Testis (tissue), 2 donors: ENCODE measurements at regions not wholly inside any gene's neighbourhood (a gene's known extent, or its start where the extent isn't known, plus 50 kb on each side); places are given as distances from the start of the nearest gene placed in this dataset.

Experiments used
- DNase-seq: peaks from one replicate; pipeline ENCODE4 v3.0.0-alpha.2; 2019
- H3K27ac ChIP-seq, 2 donors: fragments of 200-600 bp; sonication (generic); one replicate each; pipeline ENCODE4 v1.5.1; 2019
- H3K27me3 ChIP-seq: fragments of 200-600 bp; sonication (generic); one replicate; pipeline ENCODE4 v1.5.1; 2019
- H3K36me3 ChIP-seq: fragments of 200-600 bp; sonication (generic); one replicate; pipeline ENCODE4 v1.5.1; 2017; ENCODE audit warnings: low read depth; ENCODE audit errors: missing control alignments
- H3K4me1 ChIP-seq: fragments of 200-600 bp; sonication (generic); one replicate; pipeline ENCODE4 v1.5.1; 2019
- H3K4me3 ChIP-seq, 2 donors: fragments of 200-600 bp; sonication (generic); one replicate each; pipeline ENCODE4 v1.5.1; 2017 to 2019
- H3K9me3 ChIP-seq: fragments of 200-600 bp; sonication (generic); one replicate; pipeline ENCODE4 v1.5.1; 2017
- POLR2A ChIP-seq: fragments of 450-650 bp; IDR thresholded peaks from one replicate; pipeline ENCODE4 v1.6.1; 2017; ENCODE audit warnings: antibody characterized with exemption, mild to moderate bottlenecking, moderate library complexity
- WGBS, 2 donors: methylation state at CpG; one replicate each; pipeline ENCODE4 v1.1.5; 2018; 5-methylcytosine and 5-hydroxymethylcytosine counted together
- intact Hi-C: fragments of 100-400 bp; cut with DNase I; formaldehyde crosslinking; loops from one replicate; pipeline ENCODE4 v1.15.1; 2023; ENCODE audit warnings: low total_unique reads
- small RNA-seq, 2 donors: library from RNA; depleted of rRNA; stranded (forward); fragments of <200 nt; gene quantifications; one replicate each; pipeline ENCODE3, GENCODE V24; 2016
- TF ChIP-seq, protein P1 (sequence below), 3 experiments: fragments of 450-650 bp in 2 of 3; fragments of 200-600 bp in 1 of 3; sonication (generic) in 1 of 3; IDR thresholded peaks; one replicate each; pipeline ENCODE4 v1.5.1; 2016 to 2019; ENCODE audit warnings: antibody characterized with exemption in 3 of 3, mild to moderate bottlenecking in 2 of 3, moderate library complexity in 1 of 3

DNA sequence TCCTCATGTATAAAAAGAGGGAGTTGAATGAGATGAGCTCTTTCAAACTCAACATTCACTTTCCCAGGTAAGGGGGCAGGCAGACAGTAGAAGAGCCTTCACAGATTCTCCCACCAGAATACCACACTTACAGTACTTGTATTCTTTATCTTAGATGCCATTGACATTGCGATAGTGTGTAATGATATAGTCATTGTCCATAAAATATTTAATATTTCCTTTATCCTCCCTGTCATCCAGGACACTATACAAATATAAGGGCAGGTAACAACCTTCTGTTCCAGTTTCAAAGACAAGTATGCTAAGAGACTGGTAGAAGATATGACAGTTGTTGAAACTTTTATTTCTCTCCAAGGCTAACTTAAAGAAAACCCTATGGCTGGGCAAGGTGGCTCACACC is 56.5 kb upstream of the MTF2 start:
- Histone ChIP-seq H3K27ac (no peak overlapping the region), H3K4me3 (no peak overlapping the region), H3K9me3 (no peaks in the 10 kb centered on the region), H3K4me1 (no peaks in the 10 kb centered on the region), H3K27me3 (no peaks in the 10 kb centered on the region), H3K36me3 (no peaks in the 10 kb centered on the region)
- intact Hi-C loops = no loop called here
- WGBS, 2 donors = 74 to 87% methylated on average over 1 of the region's 1 CpG
- TF ChIP-seq, protein P1, sequence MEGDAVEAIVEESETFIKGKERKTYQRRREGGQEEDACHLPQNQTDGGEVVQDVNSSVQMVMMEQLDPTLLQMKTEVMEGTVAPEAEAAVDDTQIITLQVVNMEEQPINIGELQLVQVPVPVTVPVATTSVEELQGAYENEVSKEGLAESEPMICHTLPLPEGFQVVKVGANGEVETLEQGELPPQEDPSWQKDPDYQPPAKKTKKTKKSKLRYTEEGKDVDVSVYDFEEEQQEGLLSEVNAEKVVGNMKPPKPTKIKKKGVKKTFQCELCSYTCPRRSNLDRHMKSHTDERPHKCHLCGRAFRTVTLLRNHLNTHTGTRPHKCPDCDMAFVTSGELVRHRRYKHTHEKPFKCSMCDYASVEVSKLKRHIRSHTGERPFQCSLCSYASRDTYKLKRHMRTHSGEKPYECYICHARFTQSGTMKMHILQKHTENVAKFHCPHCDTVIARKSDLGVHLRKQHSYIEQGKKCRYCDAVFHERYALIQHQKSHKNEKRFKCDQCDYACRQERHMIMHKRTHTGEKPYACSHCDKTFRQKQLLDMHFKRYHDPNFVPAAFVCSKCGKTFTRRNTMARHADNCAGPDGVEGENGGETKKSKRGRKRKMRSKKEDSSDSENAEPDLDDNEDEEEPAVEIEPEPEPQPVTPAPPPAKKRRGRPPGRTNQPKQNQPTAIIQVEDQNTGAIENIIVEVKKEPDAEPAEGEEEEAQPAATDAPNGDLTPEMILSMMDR (IDR thresholded peaks at IDR 0.05) = no peak
- no peak for TF ChIP-seq POLR2A
- no peak for DNase-seq

DNA sequence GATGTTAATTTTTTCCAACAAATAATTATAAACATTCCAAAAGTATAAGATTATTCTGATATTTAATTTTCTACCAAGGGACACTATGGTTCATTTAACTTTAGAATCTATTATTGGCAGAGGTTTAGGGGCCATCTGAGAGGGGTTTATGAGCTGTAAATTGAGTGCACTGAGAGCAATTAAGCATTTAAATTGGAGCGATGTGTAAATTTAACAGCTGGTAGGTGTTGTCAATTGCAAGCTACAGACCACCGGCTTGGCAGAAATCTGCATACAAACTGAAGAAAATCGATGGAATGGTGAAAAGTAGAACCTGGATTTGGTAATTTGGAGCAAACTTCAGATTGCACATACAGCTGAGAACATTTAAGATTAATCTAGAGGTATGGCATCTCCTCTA is 55.8 kb upstream of the MTF2 start:
- TF ChIP-seq, protein P1 (IDR thresholded peaks at IDR 0.05) = no peak
- TF ChIP-seq POLR2A = no peak
- Histone ChIP-seq H3K4me3 (no peak overlapping the region), H3K4me1 (no peaks in the 10 kb centered on the region), H3K9me3 (no peaks in the 10 kb centered on the region), H3K27ac (no peak overlapping the region), H3K27me3 (no peaks in the 10 kb centered on the region), H3K36me3 (no peaks in the 10 kb centered on the region)
- 41 to 42% methylated on average over 3 of the region's 3 CpGs for WGBS, 2 donors
- intact Hi-C loops = no loop called here
- no peak for DNase-seq

DNA sequence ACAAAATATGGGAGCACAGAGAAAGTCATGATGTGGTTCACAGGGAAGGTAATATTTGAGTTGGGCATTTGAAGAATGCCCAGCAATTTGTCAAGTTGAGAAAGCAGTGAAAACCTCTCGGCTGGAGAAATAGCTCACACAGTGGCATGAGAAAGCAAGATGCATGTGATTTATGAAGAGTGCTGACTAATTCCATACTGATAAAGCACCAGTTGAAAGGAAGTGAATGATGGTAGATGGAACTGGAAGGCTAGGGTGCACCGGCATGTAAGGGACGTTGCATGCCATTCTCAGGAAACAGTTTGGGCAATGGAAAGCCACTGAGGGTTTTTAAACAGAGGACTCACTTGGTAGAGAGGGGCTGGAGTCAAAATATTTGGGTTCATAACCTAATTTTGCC is 53.5 kb upstream of the MTF2 start:
- H3K9me3 ChIP-seq = no peaks in the 10 kb centered on the region
- H3K27ac ChIP-seq = no peak overlapping the region
- H3K4me1 ChIP-seq = no peaks in the 10 kb centered on the region
- no peak for TF ChIP-seq POLR2A
- TF ChIP-seq, protein P1 (IDR thresholded peaks at IDR 0.05) = no peak
- H3K27me3 ChIP-seq = no peaks in the 10 kb centered on the region
- intact Hi-C loops = no loop called here
- DNase-seq = no peak
- WGBS, 2 donors = 52 to 56% methylated on average over 3 of the region's 3 CpGs
- no peaks in the 10 kb centered on the region for H3K36me3 ChIP-seq
- H3K4me3 ChIP-seq = no peak overlapping the region

DNA sequence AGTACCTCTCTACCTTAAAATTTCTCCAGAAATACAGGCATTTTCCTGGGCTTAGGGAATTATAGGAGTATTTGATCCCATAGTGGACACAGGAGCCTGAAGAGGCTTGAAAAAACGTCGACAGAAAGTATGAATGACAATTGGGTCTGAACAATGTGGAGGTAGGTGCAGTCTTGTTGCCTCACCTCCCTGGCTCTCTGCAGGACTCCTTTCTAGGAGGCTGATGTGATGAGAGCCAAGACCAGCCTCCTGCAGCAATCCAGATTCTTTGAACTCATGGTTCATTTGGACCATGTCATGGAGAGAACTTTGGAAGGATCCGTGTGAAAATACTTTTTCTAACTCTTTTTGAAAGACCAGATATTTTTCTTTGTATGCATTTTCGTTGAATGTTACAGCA is 50.5 kb upstream of the MTF2 start:
- TF ChIP-seq POLR2A = no peak
- TF ChIP-seq, protein P1 (IDR thresholded peaks at IDR 0.05) = no peak
- H3K4me3 ChIP-seq = no peak overlapping the region
- no peaks in the 10 kb centered on the region for H3K27me3 ChIP-seq
- no peaks in the 10 kb centered on the region for H3K36me3 ChIP-seq
- DNase-seq = no peak
- H3K27ac ChIP-seq = no peak overlapping the region
- intact Hi-C loops = no loop called here
- WGBS, 2 donors = 45 to 50% methylated on average over 4 of the region's 4 CpGs
- no peaks in the 10 kb centered on the region for H3K9me3 ChIP-seq
- no peaks in the 10 kb centered on the region for H3K4me1 ChIP-seq

Small RNAs in the stretch of these regions (small RNA-seq; reads per million reads assigned to genes)
- gene RF00019 (0 reads per million in 2 donors), gene RN7SKP123 (0 reads per million in 2 donors)
